DMS79 (cell line): ENCODE measurements at regions not wholly inside any gene's neighbourhood (a gene's known extent, or its start where the extent isn't known, plus 50 kb on each side); places are given as distances from the start of the nearest gene placed in this dataset.
"Not testable (repeated sequence)": the region's sequence is repeated elsewhere in the genome, so short reads cannot be mapped to it uniquely, and the experiment has no call there.

Experiments
- DNase-seq: peaks from one replicate; lab custom pipeline; 2025; lab: John Stamatoyannopoulos, UW

DNA sequence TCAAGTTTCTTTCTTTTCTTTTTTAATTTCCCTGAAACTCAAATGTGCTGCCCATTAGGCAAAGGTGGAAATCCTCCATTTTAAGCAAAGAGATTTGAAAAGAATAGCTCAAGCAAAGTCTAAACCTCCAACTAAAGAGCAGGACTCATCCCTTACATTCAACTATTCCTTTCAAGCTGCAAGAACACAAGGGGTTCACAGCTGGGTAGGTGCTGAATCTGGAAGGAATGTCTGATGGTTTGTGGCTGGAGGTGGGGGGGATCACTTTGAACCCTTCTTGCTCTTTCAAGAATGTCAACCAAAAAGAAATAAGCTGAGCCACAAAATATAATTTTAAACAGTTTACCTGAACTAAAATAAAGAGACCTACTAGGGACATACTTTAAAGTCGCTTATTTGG, 375.7 kb upstream of the CDH10 start:
- no peak for DNase-seq

DNA sequence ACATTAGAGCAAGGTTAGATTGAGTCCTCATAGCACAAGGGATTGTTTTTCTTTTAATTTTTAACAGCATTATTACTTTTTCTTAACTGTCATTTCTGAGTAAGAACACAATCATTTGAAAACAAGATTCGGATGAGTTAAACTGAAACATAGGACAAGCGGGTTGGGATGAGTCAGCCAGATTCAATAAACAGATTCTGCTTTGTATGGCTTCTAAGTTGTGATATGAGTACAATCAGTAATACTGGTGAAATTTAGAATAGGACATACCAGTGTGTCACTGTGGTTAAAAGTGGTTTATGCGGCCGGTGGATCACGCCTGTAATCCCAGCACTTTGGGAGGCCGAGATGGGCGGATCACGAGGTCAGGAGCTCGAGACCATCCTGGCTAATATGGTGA, 364.3 kb upstream of the CDH10 start:
- no peak for DNase-seq

DNA sequence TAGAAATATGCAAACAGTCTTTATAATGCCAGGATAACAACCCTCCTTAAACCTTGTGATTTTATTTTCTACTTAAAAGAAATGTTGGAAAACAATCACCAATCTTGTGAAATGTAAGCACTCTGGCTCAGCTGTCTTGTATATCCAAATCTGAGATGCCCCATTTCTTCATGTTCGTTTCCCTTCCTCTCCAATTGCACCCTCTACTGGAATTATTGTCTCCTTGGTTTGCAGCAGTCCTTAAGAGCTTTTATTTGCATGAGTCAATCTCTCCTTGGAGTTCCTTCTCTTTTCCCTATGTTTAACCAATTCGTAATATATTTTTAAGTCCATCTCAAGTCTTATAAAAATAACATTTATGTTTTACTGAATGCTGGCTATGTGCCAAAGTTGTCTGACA, 362.0 kb upstream of the CDH10 start:
- DNase-seq: no peak

DNA sequence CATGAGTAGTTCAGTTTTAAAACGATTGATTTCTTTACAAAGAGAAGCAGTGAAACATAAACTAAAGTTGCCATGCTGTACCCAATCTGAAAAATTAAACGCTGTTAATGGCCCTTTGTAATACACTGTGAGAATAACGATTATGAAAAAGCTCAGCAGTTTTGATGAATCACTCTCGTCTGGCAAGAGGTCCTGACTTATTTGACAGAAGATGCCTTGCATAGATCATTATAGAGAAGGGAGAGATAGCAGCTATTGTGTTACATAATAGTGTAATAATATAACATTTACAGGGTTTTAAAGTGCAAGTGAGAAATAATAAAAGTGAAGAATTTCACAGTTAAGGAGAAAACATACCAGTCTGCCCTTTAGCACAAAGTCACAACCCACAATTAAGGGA, 361.5 kb upstream of the CDH10 start:
- no peak for DNase-seq

DNA sequence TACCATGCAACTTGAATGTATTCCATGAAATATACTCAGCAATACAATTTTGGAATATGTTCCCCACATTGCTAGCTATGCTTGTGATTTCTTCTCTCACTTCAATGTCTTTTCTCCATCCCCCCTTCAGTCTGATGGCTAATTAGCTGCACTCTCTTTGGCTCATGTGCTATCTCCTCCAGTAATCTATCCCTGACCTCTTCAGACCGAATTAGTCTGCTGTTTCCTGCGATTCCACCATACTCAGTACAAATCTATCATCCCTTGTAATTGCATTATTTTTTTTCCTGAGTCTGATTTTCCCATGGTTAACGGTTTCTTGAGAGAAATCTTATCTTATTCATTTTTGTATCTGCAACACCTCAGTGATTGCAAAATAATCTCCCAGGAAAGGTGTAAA, 360.7 kb upstream of the CDH10 start:
- no peak for DNase-seq

DNA sequence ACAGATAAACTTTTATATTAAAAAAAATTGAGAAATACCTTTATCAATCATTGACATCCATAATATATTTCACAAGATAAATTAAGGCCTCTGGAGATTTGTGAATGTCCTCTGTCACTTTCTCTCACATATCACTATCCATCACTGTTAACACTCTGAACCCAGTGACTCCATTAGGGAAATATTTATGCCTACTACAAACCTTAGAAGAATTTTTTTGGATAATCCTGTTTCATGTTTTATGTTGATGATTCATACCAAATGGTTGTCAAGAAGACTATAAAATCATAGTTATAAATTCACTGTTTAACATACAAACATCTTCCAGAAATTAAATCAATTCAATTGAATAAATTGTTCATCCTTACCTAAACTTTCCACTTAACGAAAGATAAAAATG, 357.6 kb upstream of the CDH10 start:
- DNase-seq: no peak

DNA sequence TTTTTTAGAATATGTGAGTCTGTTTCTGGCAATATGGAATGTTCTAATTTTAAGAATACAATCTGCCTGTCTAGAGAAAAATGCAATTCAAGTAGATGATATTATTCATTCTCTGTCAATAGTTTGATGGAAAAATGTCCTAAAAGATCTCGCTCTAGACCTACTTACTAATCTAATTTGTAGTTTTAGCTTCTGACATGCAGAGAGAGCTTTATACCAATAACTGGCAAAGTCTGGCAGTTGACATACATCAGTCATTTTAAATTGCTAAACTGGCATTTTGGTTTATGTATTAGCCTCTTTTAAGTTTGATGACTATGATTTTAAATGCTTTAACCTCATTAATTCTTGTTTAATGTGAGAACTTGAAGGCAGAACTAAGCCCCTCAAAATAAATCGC, 355.0 kb upstream of the CDH10 start:
- DNase-seq: no peak

DNA sequence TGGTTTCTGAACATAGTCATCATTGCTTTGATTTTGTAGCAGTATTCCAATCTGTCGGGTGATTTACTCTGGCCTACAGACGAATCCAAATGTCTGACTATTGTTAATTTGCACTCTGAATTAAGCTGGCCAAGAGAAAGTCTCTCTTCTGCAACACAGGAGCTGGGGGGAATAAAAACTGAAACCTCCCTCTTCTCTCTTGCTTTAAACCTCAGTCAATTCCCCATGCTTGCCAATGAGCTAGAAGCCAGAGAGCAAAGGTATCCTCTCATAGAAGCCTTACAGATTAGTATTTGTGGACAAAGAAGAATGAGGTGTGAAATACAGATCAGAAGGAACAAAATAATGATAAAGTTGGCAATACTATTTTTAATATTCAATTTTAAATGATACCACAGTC, 353.9 kb upstream of the CDH10 start:
- no peak for DNase-seq

DNA sequence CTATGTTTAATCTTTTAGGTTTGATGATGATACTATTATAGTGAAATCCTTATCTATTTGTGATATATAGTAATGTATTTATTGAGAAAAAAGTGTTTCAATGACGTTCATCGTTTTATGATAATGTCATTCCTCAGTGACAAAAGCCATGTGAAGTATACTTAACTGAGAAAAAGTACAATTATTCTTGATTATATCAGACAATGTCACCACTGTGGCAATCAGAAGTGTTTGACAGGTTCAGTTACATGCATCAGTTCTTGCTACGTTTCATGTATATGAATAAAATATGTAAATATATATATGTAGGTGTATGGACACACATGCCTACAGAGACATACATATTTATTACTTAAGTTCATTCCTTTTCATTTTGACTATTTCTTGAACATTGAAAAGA, 341.5 kb upstream of the CDH10 start:
- no peak for DNase-seq

DNA sequence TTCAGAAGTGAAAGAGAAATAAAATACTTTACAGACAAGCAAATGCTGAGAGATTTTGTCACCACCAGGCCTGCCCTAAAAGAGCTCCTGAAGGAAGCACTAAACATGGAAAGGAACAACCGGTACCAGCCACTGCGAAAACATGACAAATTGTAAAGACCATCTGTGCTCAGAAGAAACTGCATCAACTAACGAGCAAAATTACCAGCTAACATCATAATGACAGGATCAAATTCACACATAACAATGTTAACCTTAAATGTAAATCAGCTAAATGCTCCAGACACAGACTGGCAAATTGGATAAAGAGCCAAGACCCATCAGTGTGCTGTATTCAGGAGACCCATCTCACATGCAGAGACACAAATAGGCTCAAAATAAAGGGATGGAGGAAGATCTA, 333.8 kb upstream of the CDH10 start:
- DNase-seq: not testable (repeated sequence)

DNA sequence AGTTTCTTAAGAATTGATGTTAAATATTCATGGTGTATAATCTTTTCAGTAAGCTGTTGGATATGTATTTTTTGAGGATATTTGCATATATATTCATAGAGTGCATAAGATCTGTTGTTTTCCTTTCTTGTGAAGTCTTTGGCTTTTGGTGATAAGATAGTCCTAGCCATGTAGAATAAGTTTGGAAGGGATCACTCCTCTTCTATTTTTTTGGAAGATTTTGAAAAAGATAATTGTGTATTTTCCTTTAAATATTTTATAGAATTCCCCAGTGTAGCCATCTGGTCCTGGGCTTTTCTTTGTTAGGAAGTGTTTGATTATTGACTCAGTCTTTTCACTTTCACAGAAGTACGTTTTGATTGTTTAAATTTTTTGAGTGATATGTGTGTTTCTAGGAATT, 318.8 kb upstream of the CDH10 start:
- DNase-seq: no peak

DNA sequence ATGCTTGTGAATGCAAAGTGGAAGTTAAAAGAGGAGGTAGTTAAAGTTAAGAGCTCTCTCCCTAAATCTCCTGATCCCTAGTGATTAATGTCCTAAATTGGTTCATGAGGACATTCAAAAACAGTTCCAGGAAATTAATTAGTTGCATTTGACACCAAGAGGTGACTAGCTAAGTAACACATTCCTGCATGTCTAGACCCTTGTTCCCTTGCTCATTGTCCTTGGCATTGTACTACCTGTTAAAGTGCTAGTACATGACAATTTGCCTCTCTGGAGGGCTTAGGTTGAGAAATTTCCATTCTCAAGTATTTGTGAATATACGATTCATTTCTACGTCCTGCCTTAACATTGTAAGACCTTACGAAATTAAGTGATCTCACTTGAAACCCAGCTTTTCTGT, 278.6 kb upstream of the CDH10 start:
- DNase-seq: no peak

DNA sequence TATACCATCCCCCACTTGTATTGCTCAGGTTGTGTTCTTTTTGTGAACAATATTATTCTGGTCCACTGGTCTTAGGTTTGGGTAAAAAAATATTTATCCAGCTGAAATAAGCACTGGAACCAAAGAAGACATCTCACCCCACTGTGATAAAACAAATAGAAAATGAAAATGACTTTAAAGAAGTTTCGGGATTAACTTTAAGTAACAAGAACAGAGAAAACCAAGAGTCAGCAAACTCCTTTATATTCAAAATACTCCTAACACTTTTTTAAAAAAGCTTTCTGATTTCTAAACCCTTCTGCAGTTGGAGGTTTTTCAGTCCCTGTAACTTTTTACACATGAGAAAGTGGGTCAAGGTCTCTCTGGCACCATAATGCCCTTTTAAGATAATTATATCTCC, 273.9 kb upstream of the CDH10 start:
- DNase-seq: no peak

DNA sequence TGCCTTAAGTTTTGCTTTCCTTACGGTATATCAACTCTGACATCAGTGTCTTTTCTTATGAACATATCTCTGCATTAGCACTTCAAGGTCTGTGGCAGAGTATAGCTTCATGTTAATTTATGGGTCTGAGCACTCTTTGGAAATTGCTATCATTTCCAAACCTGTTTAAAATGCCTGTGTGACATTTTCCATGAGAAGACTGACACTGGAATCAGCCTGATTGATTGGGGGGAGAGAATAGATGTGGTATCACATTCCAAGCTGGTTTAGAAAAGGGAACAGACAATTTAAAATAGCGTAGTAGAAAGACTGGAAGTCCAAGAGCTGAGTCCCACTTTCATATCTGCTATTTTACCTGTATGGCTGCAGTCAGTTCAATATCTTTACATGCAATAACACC, 272.1 kb upstream of the CDH10 start:
- no peak for DNase-seq

DNA sequence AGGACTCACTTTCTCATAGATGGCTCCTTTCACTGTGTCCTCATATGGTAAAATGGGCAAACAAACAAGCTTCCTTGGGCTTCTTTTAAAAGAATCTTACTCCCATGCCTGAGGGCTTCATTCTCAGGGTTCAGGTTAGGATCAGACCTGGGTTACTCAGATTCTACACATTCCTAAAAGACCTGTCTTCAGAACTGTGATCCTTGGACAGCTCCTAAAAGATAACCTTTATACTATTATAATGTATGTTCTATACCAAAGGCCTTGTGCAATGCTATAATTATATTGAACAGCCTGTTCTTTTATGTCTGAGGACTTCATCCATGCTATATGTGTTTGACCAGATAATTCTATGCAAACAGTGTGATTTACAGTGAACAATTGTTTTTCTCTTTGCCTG, 264.4 kb upstream of the CDH10 start:
- no peak for DNase-seq

DNA sequence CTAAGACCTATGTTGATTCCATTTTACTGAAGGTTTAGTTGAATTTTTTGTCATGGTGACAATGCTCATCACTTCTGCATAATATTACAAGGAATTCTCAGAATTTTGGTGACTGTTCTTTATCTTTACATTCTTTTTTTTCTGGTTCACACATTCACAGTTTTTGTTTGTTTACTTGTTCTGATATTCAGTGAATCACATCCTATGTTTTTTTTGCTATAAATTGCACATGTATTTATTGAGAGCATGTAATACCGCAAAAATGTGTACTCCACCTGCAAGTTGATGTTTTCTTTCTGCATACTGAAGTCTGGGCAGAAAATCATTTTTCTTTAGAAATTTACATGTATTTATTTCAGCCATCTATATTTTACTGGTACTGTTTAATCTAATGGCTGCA, 261.9 kb upstream of the CDH10 start:
- DNase-seq: no peak

DNA sequence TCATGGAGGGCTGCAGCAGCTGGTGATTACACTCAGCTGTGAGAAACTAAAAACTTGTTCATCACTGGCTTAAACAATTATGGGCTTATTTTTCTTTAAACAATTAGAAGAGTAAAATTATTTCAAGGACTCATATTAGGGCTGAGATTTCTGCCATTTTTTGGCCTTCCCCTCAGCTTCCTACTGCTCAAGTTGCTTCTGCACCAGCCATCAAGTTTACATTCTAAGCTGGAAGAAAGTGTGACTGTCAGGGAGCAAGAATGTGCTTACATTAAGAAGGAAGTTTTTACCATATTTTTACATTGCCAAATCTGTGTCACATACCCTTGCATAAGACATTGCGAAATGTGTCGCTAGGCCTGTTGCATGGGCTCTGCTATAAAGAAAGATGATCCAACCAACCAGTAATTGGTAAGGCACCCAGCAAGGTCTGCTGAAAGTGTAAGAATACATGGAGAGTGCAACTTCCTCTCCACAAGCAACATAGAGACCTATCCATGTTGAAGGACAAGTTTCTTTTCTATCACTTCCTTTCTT, 260.3 kb upstream of the CDH10 start:
- DNase-seq: no peak

DNA sequence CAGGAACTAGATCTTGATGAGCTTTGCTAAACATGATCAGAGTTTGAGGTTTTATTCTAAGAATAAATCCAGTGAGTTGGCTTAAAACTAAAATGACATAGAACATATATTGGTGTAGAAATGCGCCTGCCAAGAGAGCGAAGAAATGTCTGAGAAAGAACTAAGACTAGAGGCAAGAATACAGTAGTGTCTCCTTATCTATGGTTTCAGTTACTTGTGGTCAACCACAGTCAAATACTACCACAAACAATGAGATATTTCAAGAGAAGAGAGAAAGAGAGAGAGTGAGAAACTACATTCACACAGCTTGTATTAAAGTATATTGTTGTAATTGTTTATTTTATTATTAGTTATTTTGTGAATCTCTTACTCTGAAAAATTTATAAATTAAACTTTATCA, 254.4 kb upstream of the CDH10 start:
- no peak for DNase-seq

DNA sequence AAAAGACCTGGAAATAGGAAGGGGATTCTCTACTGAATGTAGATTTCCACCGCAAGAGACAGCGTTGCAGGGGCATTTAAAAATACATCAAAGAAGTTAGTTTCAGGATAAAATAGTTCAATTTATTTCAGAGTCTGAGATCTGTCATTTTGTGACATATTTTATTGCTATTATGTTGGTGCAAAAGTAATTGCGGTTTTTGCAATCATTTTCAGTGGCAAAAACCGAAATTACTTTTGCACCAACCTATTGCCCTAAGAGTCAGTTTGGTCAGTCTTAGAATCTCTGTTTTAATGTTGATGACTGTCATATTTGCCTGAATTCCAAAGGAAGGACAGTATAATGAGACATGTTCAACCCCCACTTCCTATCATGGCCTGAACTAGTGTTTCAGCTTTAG, 219.5 kb upstream of the CDH10 start:
- DNase-seq: no peak

DNA sequence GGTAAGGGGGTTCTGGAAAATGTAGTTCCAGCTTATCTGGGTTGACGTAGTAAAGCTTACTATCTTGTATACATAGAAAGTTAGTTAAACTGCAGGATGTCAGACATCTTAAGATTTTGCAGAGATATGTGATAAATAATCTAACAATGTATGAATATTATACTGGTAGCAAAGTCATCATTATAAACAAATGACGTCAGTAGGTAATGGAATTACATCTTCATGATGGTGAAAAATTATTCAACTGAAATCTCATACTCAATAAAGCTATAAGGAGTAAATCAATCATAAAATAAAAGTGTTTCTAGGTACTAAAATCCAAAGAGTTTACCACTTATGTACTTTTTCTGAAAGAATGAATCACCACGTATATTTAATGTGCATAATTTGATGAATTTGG, 217.3 kb upstream of the CDH10 start:
- no peak for DNase-seq

DNA sequence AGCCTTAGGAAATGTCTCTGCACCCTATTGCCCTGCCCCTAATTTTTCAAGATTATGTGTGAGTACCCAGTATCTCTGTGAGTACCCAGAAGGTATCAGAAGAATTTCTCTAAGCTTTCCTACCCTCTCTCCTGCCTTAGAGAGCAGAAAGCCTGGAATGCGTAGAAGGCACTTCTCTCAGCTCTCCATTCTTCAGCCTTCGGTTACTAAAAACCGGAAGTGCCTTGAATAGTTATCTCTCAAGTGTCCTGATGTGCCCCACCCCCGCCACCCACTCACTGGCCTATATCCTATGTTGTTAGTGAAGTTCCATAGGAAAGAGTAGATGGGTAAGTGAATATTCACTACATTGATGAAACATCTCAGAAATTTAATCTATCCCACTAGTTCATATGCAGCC, 210.7 kb upstream of the CDH10 start:
- DNase-seq: no peak

DNA sequence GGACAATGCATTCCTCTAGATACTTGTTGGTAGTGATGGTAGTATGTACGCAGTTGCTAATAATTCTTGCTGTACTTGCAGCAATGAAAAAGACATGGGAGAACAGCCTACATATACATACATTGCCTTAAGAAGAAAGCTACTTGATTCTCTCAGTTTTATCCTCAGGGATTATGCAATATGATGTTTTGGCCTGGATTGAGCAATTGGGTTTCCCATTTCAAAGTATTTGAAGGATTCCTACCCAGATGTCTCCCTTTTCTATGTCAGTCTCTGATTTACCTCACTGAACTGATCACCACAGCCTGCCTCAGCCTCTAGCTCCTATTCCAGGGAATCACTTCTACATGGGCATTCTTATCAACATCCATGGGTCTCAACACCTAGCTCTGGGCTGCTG, 210.1 kb upstream of the CDH10 start:
- no peak for DNase-seq

DNA sequence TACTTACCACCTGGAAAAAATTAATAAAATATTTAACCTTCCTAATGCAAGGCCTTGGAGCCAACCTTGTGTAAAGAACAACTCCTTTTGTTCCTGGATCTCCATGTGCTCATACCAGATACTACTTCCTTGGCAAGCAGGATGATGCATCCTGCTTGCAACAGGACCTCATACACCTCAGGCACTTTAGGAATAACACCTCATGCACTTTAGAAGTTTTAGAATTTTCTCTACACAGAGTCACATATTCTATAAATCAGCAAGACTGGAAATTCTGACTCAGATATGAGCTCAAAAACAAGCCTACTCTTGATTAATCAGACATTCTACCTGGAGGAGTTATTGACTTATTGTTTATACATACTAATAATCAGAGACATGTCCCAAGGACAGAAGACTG, 209.6 kb upstream of the CDH10 start:
- no peak for DNase-seq

DNA sequence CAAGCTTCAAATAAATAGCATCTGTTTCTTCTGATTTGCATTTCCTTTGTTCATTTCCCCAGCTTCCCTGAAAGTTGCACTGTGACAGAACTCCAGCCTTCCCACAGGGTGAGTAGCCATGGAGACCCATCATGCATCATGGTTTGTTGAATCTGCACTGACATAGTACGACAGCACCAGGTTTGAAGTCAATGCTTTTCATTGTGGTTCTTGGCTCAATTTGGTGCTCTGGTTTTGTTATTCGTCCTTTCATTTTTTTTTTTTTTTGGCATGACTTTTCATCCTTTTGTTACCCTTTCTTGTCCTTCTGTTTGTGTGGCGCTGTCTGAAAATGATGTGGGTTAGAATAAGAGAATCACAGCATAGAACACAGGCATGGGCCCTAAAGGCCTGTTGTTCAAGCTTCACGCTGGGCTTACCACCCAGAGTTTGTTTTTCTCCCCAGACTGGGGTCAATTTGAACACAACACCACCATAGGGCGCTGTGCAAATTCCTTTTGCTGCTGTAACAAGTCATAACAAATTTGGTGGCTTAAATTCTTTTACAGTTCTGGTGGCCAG, 206.2 kb upstream of the CDH10 start:
- no peak for DNase-seq

DNA sequence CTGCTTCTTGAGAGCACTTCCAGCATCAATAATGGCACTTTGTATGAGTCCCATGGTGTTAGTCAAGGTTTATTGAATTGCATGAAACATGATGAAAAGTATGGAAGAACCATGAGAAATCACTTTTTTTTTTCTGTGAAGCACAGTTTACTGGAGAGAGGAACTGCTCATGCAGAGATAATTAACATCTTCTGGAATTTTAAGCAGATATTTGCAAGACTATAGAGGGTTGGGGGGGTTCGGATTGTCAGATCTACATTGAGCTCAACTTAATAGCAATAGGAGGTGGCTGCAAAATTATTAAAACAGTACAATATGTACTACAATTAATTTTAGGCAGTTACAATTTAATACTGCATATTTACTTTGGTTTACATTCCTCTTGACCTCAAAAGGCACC, 204.4 kb upstream of the CDH10 start:
- DNase-seq: no peak
